ENCODE measurements at regions not wholly inside any gene's neighbourhood (a gene's known extent, or its start where the extent isn't known, plus 50 kb on each side); places are given as distances from the start of the nearest gene placed in this dataset.

GRCh38 chr5:4627929-4628328 is 512.2 kb upstream of the ADAMTS16 start:
- no peak for TF ChIP-seq CTCF (IDR thresholded peaks at IDR 0.05; ENCODE audit: extremely low read depth in 1 of 2, insufficient read depth in 1 of 2, low read depth in 1 of 2, low read length in 2 of 2)
- TF ChIP-seq EZH2 (IDR thresholded peaks at IDR 0.05; ENCODE audit: borderline replicate concordance, low read depth, low read length, severe bottlenecking) = no peak
- no peak for TF ChIP-seq POLR2AphosphoS5 (IDR thresholded peaks at IDR 0.05; ENCODE audit: insufficient read depth, low read depth, low read length)
- TF ChIP-seq MAX (IDR thresholded peaks at IDR 0.05; ENCODE audit: insufficient read depth, insufficient read length) = no peak
